ENCODE measurements at regions not wholly inside any gene's neighbourhood (a gene's known extent, or its start where the extent isn't known, plus 50 kb on each side); places are given as distances from the start of the nearest gene placed in this dataset.

DNA sequence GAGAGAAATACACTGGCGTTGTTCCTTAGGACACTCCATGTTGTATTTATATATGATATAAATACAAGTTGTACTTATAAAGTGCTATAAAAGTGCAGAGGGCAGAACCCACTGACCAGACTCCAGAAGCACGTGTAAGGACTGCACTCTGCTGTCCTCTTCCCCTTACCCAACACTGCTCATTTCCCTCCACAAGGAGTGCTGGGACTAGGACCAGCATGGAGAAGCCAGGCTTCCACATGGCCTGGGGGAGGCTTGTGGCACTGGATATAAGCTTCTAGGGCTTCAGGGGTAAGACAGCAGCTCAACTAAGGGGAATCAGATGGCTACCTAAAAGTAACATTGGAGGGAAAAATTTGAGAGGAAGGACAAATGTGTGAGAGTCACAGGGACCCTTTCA is 556.9 kb downstream of the IGSF11 start:
- no peak for TF ChIP-seq CTCF (IDR thresholded peaks at IDR 0.05; ENCODE audit: borderline replicate concordance, extremely low read depth, low read length, poor library complexity, severe bottlenecking)
- no peak for TF ChIP-seq EZH2 (IDR thresholded peaks at IDR 0.05; ENCODE audit: borderline replicate concordance, low read depth, low read length, severe bottlenecking)
